T-helper 1 cell treated with Interleukin-12 subunit alpha and Interleukin-12 subunit beta and Interleukin-4 antibody, amounts not matched to agents 30 ng/mL and 1 ng/mL, for 36 hours (primary cell): ENCODE measurements at regions not wholly inside any gene's neighbourhood (a gene's known extent, or its start where the extent isn't known, plus 50 kb on each side); places are given as distances from the start of the nearest gene placed in this dataset.

Experiments
- intact Hi-C: fragments of 100-400 bp; cut with micrococcal nuclease; formaldehyde crosslinking; loops from one replicate; pipeline ENCODE4 v1.15.1; 2024

DNA sequence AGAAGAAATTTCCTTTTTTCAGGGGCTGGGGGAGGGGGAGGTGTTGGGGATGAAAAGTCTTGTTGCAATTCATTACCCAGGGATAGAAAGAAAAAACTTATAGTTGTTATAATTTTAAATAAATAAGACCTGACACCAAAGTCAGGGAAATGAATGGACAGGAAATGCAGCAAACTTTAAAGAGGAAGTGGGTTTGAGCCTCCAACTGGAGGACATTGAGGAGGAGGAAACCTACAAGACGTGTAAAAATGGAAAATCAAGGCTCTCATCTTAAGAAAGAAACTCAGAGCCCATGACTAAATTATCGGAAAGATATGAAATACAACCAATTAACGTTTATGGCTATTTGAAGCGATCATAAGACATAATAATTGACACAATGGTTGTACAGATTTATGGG lies 54.4 kb downstream of the NIBAN1 start:
- intact Hi-C loops = no loop called here

DNA sequence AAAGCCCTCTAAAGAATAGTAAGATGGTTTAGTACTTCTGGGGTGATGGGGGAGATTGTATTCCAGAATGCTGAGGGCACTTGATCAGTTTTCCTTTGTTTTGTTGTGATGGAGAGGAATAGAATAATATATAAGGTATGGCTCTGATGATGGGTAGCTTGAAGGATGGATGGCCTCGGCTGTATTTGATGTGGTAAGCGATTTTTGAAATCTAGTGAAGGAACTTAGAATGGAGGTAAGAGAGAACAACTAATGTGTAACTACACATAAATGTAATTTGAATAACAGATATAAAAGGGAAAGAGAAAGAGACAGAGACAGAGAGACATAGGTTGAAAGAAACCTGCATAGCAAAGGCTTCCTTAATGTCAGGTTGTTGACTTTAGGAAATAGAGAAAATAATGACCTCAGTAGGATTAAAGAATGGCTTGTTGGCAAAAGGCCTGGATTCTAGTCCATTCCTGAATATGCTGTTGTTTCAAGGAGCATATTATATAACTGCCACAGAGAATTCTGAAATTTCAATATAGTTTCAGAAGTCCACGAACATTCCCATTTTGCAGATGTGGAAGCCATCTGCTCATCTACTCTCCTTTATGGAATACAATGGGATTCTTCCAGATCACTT lies 58.7 kb downstream of the NIBAN1 start:
- intact Hi-C loops = no loop called here

DNA sequence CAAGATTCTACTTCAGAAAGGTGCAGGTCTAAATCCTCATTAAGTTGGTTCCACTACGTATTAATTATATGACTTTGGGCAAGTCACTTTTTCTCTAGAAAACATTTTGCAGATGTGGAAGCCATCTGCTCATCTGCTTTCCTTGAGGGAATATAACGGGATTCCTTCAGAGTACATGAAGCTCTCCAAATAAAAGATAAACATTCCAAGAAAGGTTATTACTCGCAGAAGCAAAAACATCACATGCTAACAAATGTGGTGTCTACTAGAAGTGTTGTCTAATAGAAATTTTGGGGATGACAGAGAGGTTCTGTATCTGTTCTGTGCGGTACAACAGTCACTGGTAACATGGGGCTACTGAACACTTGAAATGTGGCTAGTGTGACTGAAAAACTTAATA lies 60.2 kb downstream of the NIBAN1 start:
- intact Hi-C loops = no loop called here

DNA sequence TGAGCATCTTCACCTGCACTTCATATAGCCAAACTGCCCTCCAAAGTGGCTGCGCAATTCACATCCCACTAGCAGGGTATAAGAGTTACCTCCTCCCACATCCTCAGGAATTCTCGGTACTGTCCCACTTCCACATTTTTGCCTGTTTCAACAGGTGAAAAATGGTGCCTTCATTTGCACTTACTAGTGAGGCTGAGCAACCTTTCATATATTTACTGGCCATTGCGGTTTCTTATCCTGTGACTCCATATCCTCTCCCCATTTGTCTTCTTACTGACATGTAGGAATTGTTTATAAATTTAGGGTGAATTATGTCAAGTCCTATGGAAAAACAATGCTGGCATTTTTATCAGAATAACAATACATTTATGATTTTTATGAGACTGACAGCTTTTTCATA lies 61.9 kb downstream of the NIBAN1 start:
- intact Hi-C loops = no loop called here

DNA sequence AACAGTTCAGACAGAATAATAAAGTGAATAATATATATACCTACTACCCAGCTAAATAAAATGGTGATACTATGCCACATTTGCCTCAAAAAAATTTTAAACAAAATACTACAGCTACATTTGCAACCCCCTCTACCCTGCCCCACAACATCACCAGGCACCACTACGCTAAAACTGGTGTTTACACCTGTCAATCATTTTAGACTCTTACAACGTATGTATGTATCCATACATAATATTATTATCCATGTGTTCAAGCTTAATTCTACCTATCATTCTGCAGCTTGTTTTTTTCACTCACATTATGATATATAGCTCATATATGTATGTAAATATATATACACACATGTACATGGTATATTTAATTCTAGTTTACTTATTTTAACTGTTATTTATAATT lies 62.5 kb downstream of the NIBAN1 start:
- intact Hi-C loops = no loop called here

DNA sequence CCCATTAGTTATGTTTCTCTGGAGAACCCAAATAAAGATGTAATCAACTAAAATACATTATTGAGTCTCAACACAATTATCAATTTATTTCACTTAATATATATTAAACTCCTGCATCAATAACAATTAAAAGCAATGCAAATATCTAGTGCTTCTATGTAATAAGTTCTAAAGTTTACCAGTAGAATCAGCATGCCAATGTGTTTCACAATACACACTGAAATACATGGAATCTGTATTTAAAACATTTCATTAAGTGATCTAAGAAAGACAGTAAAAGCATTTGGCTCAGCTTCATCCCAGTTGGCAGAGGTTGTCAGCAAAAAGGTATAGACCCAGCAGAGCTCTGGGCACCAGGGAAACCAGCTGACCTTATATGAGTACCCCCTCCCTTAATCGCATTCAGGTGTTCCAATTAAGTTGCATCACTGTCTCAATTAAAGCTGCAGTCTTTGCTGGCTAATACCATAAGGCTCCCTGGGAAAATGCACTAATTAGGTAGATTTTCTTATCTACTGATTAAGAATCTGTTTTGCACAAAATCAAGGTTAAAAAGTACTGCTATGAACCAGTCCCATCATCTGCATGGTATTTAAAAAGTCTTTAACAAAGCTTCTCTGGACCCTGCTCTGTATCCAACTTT lies 63.1 kb downstream of the NIBAN1 start:
- intact Hi-C loops = no loop called here

DNA sequence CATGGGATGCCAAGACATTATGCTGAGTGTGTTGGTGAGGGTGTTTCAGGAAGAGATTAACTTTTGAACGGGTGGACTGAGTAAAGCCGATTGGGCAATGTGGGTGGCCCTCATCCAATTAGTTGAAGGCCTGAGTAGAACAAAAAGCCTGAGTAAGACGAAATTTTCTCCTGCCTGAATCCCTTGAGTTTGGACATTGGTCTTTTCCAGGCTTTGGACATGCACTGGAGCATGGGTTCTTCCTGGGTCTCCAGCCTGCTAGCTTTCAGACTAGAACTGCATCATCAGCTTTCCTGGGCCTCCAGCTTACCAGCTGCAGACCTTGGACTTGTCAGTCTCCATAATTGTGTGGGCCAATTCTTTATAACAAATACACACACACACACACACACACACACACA lies 63.6 kb downstream of the NIBAN1 start:
- intact Hi-C loops = no loop called here

DNA sequence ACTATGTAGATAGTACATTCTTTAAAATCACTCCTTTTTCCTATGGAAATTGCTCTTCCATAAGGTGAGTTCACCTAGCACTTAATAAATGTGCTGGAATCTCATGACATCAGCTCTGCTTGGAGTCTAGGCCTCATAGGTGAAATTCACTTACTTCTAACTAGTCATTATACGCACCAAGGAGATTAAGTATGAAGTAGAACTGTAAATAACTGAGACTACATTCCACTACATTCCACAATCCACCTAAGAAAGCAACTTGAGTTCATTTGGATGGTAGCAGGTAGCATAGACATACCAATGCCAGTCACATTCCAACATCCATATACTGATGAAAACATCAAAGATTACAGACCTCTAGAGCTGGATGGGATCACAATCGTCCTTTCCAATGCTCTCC lies 64.3 kb downstream of the NIBAN1 start:
- intact Hi-C loops = no loop called here

DNA sequence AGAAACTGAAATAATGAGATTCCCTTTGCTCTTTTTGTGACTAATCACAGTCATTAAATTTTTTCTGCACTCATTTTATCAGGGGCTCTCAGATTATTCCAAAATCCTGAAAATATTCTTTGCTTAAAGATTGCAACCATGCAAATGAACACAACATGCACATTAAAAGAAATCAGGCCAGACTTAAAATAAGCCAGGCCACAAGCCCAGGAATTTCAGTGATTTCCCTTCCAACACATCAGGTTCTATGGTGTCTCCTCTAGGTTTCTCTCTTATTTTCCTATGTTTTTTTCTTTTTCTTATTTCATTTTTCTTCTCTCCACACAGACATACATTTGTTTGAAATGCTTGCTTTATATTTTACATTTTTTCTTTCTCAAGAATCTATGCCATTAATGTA lies 65.3 kb downstream of the NIBAN1 start:
- intact Hi-C loops = no loop called here

DNA sequence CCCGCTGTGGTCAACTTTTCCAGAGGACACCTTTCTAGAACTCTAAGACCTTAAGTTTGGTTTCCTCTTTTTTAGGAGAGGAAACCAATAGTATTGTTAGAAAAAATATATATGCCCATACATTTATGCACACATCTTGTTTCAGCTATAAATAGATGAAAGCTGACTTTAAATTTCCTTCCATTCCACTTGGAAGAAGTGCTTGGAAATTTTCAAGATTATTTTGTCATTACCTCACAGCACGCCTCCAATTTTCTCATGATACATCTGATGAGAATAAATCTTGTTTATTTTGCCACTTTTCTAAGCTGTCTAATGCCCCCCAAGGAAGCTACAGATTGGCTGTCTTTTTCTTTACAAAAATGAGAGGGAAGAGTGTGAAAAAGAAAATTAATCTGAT lies 65.8 kb downstream of the NIBAN1 start:
- intact Hi-C loops = no loop called here

DNA sequence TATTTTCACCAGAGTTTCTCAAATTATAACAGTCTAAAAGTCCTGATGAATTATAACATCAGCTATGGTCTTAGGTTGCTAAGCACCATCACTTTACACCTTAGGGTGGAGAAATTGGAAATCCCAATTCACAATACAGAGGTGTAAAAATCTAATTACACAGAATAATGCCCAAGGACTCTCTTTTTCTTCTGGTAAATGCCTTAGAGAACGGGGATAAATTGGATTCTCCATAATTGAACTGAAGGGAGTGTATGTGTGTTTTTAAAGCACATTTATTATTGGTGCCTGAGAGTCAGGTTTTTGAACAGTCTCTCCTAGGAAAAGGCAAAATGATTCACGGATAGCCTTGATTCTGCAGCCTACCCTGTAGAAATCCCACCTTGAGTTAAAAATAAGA lies 66.8 kb downstream of the NIBAN1 start:
- intact Hi-C loops = no loop called here

DNA sequence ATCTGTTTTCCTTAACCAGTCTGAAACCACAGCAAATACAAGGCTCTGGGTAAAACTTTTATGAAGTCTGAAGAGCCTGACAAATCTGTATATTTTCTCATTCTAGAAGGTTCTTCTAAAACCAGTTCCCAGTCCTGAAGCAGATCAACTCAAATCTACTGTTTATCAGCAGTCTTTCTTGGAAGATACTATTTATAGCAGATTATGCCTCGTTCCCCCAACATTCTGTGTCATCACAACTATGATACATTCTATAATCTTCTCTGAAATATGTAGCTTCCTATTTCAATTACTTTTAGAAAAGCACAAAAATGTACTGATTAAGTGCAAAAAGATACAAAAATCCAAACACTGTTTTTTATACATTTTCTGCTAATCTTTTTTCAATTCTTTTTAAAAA lies 67.5 kb downstream of the NIBAN1 start:
- intact Hi-C loops = no loop called here

DNA sequence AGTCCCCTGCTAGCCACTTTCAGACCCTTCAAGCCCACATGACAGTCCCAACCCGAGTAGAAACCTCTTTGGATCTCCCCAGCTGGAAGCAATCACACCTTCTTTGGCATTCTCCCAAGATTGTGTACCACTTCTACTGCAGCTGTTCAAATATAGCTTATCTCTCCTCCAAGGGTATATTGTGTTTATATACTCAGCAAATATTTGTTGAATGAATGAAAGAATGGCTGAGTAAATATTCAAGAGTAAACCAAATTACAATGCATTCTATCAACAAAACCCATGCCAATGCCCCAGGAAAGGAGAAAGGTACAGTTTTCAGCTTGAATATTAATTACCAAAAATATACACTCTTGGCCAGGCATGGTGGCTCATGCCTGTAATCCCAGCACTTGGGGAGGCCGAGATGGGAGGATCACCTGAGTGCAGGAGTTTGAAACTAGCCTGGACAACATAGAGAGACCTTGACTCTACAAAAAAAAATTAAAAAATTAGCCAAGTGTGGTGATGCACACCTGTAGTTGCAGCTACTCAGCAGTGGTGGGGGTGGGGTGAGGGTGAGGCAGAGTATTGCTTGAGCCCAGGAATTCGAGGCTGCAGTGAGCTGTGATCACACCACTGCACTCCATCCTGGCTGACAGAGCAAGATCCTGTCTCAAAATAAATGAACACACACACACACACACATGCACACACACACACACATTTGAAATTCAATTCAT lies 68.5 kb downstream of the NIBAN1 start:
- intact Hi-C loops = no loop called here

DNA sequence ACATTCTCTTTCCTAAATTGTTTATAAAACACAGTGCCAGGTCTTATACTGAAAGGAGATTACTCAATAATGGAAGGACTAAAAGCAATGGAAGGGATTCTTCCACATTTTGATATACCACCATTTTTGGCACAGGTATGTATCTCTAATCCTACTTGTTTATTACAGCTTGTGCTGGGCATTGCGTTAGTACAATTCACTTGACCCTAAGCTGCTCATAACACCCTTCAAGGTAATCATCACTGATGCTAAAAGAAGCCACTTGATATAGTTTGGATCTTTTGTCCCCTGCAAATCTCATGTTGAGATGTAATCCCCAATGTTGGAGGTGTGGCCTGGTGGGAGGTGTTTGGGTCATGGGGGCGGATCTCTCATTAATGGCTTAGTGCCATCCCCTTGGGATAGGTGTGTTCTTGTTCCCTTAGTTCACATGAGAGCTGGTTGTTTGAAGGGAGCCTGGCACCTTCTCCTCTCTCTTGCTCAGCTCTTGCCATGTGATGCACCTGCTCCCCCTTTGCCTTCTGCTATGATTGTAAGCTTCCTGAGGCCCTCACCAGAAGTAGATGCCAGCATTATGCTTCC lies 71.1 kb downstream of the NIBAN1 start:
- intact Hi-C loops = no loop called here

DNA sequence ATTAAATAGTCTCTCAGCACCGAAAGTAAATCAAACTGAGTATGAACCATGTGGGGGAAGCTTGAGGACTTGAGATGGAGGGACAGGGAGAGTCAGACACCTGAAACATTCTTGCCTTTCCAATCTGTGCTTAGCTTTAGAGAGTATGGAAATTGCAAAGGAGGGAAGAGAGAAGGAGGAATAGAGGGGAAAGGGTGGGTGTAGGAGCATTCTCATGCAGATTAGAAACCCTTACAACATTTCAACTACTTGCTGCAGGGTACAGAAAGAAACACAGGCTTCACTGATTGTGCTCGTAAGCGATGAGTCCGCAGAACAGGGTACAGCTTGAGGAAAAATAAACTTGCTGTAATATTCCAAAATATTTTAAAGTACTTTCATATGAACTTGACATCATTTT lies 73.8 kb downstream of the NIBAN1 start:
- intact Hi-C loops = no loop called here

DNA sequence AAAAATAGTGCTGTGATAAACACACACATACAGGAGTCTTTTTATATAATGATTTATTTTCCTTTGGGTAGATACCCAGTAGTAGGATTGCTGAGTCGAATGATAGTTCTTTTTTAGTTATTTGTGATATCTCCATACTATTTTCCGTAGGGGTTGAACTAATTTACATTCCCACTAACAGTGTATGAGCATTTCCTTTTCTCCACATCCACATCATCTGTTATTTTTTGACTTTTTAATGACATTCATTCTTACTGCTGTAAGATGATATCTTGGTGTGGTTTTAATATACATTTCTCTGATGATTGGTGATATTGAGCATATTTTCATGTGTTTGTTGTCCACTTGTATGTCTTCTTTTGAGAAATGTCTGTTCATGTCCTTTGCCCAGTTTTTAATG lies 78.3 kb downstream of the NIBAN1 start:
- intact Hi-C loops = loop anchor here (10.0 kb wide), 1 partner anchor 731 kb away; no protein-coding TSS in a partner anchor

DNA sequence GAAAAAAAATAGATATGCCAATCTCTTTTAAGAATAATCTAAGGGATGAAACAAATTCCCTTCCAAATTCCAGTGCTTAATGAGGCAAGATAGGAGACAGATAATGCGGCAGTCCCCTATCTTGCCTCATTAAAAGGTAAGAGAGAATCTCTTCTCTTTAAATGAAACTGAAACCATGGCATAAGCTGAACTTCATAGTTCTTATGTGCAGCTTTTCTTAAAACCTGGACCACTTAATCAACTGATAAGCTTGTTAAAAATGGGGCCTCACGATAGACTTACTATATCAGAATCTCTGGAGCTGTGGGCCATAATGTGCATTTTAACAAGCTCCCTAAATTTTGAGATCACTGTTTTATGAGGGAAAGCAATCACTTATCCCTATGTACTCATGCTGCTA lies 79.2 kb downstream of the NIBAN1 start:
- intact Hi-C loops = loop anchor here (10.0 kb wide), 1 partner anchor 730 kb away; no protein-coding TSS in a partner anchor

DNA sequence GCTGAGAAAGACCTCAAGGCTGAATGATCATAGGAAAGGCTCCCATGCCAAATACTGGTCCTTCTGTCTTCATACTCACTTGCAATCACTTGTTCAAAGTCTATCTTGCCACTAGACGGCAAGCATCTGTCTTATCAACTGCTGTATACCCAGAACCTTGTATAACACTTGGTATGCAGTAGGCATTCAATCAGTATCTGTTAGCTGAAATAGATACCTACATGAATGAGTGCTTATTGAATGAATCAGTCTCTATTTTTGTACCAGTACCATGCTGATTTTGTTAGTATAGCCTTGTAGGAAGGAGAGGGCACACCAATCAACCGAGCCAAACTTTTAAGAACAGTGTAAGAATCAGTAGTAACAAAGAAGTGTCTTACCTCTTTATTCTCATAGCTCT lies 80.6 kb downstream of the NIBAN1 start:
- intact Hi-C loops = loop anchor here (10.0 kb wide), 1 partner anchor 729 kb away; no protein-coding TSS in a partner anchor

DNA sequence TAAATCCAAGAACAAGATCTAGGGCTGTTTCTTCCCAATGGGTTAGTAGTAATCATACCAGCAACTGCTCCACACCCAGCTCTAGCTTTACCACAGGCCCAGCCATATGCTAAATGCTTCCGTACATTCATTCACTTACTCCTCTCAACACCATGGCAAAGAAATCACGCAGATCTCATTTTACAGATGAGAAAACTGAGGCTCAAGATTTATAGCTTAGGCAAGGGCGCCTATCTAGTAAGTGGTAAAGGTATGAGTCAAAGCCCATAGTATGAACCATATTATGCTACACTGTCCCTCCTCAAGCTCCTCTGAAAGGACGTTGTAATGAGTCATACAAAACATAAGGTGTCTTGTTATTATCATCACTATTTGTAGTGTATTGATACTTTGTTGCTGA lies 82.2 kb downstream of the NIBAN1 start:
- intact Hi-C loops = loop anchor here (1.0 to 10.0 kb wide), 2 partner anchors 22 to 727 kb away; no protein-coding TSS in a partner anchor

DNA sequence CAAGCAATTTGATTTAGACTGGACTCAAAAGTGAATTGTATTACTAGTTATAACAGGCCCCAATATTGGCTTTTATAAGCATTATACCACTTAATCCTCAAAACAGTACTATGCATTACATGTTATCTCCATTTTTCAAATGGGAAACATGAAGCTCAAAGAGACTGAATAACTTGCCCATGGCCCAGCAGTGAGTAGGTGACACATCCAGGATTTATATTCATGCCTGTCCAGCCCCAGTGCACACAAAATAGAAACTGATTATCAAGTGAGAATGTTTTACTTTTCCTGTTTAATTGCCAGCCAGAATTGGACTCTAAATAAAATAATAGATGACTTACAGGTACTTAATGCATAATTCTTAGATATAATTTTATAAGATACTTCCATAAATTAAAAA lies 82.9 kb downstream of the NIBAN1 start:
- intact Hi-C loops = loop anchor here (2.0 to 10.0 kb wide), 3 partner anchors 81 to 727 kb away; partner anchors contain the start of gene EDEM3

DNA sequence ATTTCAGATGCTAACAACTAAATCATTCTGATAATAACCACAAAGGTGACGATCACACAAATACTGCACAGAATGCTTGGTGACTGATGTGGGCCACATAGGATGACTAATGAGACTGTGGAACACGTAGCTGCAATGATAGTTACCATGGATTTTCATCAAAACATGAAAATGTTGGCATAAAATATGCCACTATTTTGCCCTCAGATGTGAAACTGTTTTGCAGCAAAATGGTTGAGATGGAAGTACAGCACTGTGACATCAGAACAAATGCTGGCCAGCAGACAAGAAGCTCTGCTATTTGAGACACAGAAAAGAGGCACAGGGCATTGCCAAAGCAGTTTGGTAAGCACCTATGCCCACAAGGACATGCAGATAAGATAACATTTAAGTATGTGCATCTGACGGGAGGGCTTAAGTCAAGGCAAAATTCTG lies 83.8 kb downstream of the NIBAN1 start:
- intact Hi-C loops = loop anchor here (1.0 to 10.0 kb wide), 4 partner anchors 23 to 726 kb away; partner anchors contain the start of gene EDEM3

DNA sequence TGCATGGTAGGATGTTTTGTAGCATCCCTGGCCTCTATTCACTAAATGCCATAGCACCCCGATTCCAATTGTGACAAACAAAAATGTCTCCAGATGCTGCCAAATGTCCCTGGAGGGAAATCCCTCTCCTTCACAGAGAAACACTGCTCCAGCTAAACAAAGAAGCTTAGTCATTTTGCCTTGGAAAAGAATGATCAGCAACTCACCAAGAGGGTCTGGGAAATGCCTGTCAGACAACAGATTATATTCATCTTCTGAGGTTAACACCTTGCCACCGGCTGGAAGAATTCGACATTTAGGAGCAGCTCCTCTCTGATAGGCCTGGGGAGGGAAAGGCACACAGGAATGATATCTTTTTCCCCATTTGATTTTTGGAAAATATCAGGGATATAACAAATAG lies 84.4 kb downstream of the NIBAN1 start:
- intact Hi-C loops = loop anchor here (1.0 to 10.0 kb wide), 4 partner anchors 23 to 725 kb away; partner anchors contain the start of gene EDEM3
